Heart right ventricle (tissue), 16 donors: ENCODE measurements at regions not wholly inside any gene's neighbourhood (a gene's known extent, or its start where the extent isn't known, plus 50 kb on each side); places are given as distances from the start of the nearest gene placed in this dataset.
A peak's percentile ranks its signal among the peaks of the same experiment; 100 is the strongest.

Experiments
- ATAC-seq, 8 donors: fragments of 200-7000 bp; cut with Tn5 transposase; one replicate each; pipeline ENCODE4 v1.9.1; 2020; ENCODE audit warnings: mild to moderate bottlenecking in 8 of 8, moderate library complexity in 8 of 8, moderate number of reproducible peaks in 1 of 8
- DNase-seq, 2 donors: peaks; one replicate each; pipeline ENCODE4 v3.0.0-alpha.2; 2020
- H3K27ac ChIP-seq, 10 donors: fragments of 200-600 bp; sonication (generic) in 2 of 10; one replicate each; pipeline versions ENCODE4 v1.5.0 to v1.8.0; 2020 to 2022; ENCODE audit warnings: mild to moderate bottlenecking in 3 of 10
- H3K27me3 ChIP-seq, 7 donors: fragments of 200-600 bp; one replicate each; pipeline ENCODE4 v1.8.0; 2021 to 2022; ENCODE audit warnings: mild to moderate bottlenecking in 2 of 7
- H3K36me3 ChIP-seq, 9 donors: fragments of 200-600 bp; sonication (generic) in 1 of 9; one replicate each; pipeline versions ENCODE4 v1.5.0 to v1.8.0; 2020 to 2022; ENCODE audit warnings: mild to moderate bottlenecking in 2 of 9
- H3K4me1 ChIP-seq, 9 donors: fragments of 200-600 bp; sonication (generic) in 1 of 9; one replicate each; pipeline versions ENCODE4 v1.5.0 to v1.8.0; 2020 to 2022; ENCODE audit warnings: mild to moderate bottlenecking in 4 of 9
- H3K4me3 ChIP-seq, 10 donors: fragments of 200-600 bp; sonication (generic) in 2 of 10; one replicate each; pipeline versions ENCODE4 v1.5.0 to v1.8.0; 2020 to 2022; ENCODE audit warnings: mild to moderate bottlenecking in 7 of 10, moderate library complexity in 2 of 10
- H3K9me3 ChIP-seq, 11 donors: fragments of 200-600 bp in 10 of 11; sonication (generic) in 2 of 11; one replicate each; pipeline versions ENCODE4 v1.5.0 to v1.8.0; 2013 to 2022; ENCODE audit warnings: mild to moderate bottlenecking in 2 of 11, control low read depth in 1 of 11, moderate library complexity in 1 of 11
- WGBS, 2 donors: extraction: QIAGEN DNeasy Blood & Tissue Kit; methylation state at CpG; one replicate each; pipeline ENCODE4 v1.1.7; 2013; ENCODE audit warnings: inconsistent platforms in 1 of 2; 5-methylcytosine and 5-hydroxymethylcytosine counted together
- intact Hi-C, 10 donors: fragments of 100-400 bp; cut with DNase I; formaldehyde crosslinking; loops; one replicate each; pipeline versions ENCODE4 v1.11.1 to v1.14.2; 2022
- TF ChIP-seq, protein P1 (sequence below), 9 donors: fragments of 200-600 bp; sonication (generic) in 2 of 9; IDR thresholded peaks; one replicate each; pipeline versions ENCODE4 v1.5.0 to v1.8.0; 2021 to 2022; ENCODE audit warnings: antibody characterized with exemption in 9 of 9, mild to moderate bottlenecking in 5 of 9, moderate library complexity in 1 of 9
- donor health status: Arrhythmogenic right ventricular cardiomyopathy.
- donor health status: ischemic (EF 13 %, LVEDD 7.1; RV severe dilation, severe dysfunction).
- donor health status: healthy with polysubstance abuse.
- donor health status: DM: no; HTN: yes; CAD: no.
- donor health status: DM: no; HTN: no; CAD: no.
- donor health status: ischemic (EF 25% LVEDD 6.9; RV normal size, moderate dysfunction).
- donor health status: ischemic (EF 25% LVEDD 5.7; RV mildly dilated, moderate dysfunction).
- donor health status: healthy.
- donor health status: DM: yes; HTN: yes; CAD: no.
- donor health status: Ischemic cardiomyopathy.
- donor health status: ischemic (EF 35%, LVEDD 5.7; RV mildly dilated, moderate dysfunction).
- donor health status: nonischemic (EF 11% LVEDD 7.7; RV severe dilation, severe dysfunction).
- donor health status: DM: yes; HTN: yes; CAD: no.
- donor health status: PGD.
- donor health status: ischemic (EF 29% LVEDD 5.4; RV normal size, mild dysfunction).
- donor health status: nonischemic (EF 23%, LVEDD 6.1; RV moderate dilation, normal function).

DNA sequence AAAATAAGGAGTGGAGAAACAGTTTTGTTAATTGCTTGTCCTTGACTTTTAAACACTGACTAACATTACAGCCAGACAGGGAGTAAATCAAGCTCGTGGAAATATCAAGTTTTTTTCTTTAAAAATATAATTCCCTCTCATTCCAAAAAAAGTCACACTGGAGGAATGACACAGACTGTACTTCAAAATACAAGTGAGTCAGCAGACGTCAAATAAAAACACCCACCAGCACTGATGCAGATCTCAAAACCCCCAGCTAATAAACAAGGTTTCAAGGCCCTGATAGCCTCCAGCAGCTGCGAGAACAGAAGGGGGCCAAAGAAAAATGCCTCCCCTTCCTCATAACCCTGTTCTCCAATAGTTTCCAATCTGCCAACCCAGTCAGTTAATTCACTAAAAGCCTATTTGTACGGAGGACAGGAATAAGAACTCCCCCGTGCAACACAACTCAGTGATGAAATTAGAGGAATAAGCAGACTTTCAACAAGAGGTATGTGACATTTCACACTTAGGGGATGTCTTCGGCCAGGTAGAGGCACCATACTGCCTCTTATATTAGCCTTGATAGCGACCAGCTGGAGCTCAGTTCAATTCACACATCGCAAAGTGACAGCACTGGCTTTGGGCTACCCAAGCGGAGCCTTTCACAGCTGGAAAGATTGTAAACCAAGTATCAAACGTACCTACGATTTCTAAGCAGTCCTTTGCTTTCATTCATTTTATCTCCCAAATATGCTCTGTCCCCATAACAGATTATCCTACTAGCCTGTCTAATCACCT is 561.0 kb upstream of the KLF12 start:
- WGBS, 2 donors = 49 to 61% methylated on average over 11 of the region's 11 CpGs
- Histone ChIP-seq H3K27me3 (no peaks in the 10 kb centered on the region), H3K27ac (no peak overlapping the region), H3K36me3 (no peaks in the 10 kb centered on the region), H3K9me3 (peaks cover 0 to 5% (median 0%) of the 10 kb centered on the region in 11 donors), H3K4me1 (no peaks in the 10 kb centered on the region), H3K4me3 (no peak overlapping the region)
- ATAC-seq (no peak), DNase-seq (no peak)
- TF ChIP-seq, protein P1, sequence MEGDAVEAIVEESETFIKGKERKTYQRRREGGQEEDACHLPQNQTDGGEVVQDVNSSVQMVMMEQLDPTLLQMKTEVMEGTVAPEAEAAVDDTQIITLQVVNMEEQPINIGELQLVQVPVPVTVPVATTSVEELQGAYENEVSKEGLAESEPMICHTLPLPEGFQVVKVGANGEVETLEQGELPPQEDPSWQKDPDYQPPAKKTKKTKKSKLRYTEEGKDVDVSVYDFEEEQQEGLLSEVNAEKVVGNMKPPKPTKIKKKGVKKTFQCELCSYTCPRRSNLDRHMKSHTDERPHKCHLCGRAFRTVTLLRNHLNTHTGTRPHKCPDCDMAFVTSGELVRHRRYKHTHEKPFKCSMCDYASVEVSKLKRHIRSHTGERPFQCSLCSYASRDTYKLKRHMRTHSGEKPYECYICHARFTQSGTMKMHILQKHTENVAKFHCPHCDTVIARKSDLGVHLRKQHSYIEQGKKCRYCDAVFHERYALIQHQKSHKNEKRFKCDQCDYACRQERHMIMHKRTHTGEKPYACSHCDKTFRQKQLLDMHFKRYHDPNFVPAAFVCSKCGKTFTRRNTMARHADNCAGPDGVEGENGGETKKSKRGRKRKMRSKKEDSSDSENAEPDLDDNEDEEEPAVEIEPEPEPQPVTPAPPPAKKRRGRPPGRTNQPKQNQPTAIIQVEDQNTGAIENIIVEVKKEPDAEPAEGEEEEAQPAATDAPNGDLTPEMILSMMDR (IDR thresholded peaks at IDR 0.05) = no peak
- intact Hi-C loops = no loop called here

DNA sequence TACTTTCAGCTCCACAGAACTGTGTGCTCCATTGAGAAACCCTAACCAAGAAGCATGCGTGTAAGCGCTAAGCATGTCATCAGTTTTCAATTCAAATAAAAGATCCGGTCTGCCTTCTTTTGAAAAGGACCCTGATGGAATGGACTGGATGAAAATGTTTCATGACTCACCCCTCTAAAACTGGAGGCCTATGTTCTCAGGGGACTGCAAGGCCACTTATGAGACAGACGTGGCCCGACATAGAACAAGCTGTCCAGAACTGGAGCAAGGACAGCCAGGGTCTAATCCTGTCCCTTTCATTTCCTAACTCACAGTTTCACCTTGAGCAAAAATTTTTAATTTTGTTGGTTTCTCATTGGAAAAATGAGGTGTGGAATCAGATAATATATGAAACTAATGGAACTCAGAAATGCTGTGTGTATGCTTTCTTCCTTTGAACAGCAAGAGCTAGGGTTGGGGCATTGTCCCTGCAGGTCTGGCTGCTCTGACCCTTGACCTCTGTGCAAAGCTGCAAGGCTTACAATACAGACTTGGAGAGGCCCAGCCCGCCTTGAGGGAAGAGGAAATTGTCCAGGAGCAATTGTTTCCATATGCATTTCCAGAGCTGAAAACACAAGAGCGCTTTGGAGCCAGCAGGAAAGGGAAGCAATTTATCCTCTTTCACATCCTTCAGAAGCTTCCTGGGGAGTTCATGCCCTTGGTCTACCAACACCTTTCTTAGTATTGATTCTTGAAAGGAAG is 553.4 kb upstream of the KLF12 start:
- intact Hi-C loops = no loop called here
- ATAC-seq = peak in 7 of 8 donors; percentile 61 to 83 (median 72)
- peak overlapping the region in 1 of 10 donors; percentile 12 for H3K27ac ChIP-seq
- no peak overlapping the region for H3K4me3 ChIP-seq
- WGBS, 2 donors = 52 to 57% methylated on average over 7 of the region's 7 CpGs
- no peaks in the 10 kb centered on the region for H3K36me3 ChIP-seq
- H3K4me1 ChIP-seq = peaks cover 0 to 15% (median 0%) of the 10 kb centered on the region in 9 donors
- H3K9me3 ChIP-seq = peaks cover 0 to 10% (median 0%) of the 10 kb centered on the region in 11 donors
- DNase-seq = peak in 1 of 2 donors; percentile 41
- no peaks in the 10 kb centered on the region for H3K27me3 ChIP-seq
- TF ChIP-seq, protein P1 (IDR thresholded peaks at IDR 0.05) = no peak

DNA sequence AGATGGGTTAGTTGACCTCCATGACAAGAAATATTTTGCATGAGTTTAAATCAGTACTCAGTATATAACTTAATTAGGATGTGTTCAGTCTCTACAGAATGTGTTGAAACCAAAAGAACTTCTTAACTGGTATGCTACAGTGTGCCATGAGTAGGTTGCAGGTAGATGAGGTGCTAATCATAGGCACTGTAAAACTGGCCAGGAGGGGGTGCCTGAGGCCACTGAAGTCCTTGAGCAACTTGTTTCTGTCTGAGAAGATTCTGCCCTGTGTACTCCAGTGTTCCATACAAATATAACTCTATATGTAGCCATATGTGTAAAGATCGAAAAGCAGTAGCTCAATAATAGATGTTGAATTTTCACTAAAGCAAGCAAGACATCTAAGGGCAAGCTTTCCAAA is 549.2 kb upstream of the KLF12 start:
- H3K9me3 ChIP-seq = peaks cover 0 to 10% (median 0%) of the 10 kb centered on the region in 11 donors

DNA sequence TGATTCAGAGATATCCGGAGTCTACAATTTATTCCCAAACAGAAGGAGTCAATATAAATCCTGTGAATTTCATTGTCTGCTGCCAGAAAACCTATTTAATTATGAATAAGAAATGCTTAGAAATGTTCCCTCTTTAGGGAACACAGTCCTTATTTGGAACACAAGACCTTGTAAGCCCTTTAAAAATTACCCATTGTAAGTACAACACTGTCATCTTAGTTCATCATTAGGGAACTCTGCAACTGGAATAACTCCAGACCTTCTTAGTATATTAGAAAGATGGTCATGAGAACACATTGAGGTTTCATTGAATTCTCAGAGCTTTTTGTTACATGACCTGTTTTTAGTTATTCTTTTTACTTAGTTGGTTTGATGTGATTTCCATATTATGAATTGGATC is 548.5 kb upstream of the KLF12 start:
- H3K9me3 ChIP-seq = peaks cover 0 to 10% (median 0%) of the 10 kb centered on the region in 11 donors
- 86 to 92% methylated on average over 1 of the region's 1 CpG for WGBS, 2 donors
- TF ChIP-seq, protein P1 (IDR thresholded peaks at IDR 0.05) = no peak

More for the DNA sequence above, 549.2 kb upstream of the KLF12 start:
- no peak overlapping the region for H3K4me3 ChIP-seq
- intact Hi-C loops = no loop called here
- DNase-seq (no peak), ATAC-seq (no peak)
- H3K4me1 ChIP-seq = peaks cover 0 to 13% (median 0%) of the 10 kb centered on the region in 9 donors
- H3K27ac ChIP-seq = no peak overlapping the region
- 94 to 100% methylated on average over 1 of the region's 1 CpG for WGBS, 2 donors
- TF ChIP-seq, protein P1 (IDR thresholded peaks at IDR 0.05) = no peak
- H3K27me3 ChIP-seq = no peaks in the 10 kb centered on the region
- no peaks in the 10 kb centered on the region for H3K36me3 ChIP-seq

More for the DNA sequence above, 548.5 kb upstream of the KLF12 start:
- peaks cover 0 to 8% (median 0%) of the 10 kb centered on the region in 9 donors for H3K4me1 ChIP-seq
- no peak overlapping the region for H3K4me3 ChIP-seq
- H3K27ac ChIP-seq = no peak overlapping the region
- H3K36me3 ChIP-seq = no peaks in the 10 kb centered on the region
- intact Hi-C loops = no loop called here
- ATAC-seq = no peak
- H3K27me3 ChIP-seq = no peaks in the 10 kb centered on the region
- DNase-seq = no peak
